ENCODE measurements at regions not wholly inside any gene's neighbourhood (a gene's known extent, or its start where the extent isn't known, plus 50 kb on each side); places are given as distances from the start of the nearest gene placed in this dataset.

- DNase-seq (ENCODE audit: low spot score) = no peak
- TF ChIP-seq CTCF (IDR thresholded peaks at IDR 0.05) = no peak
- Histone ChIP-seq H3K27ac (peak overlapping the region; percentile 74 to 83), H3K4me3 (peak overlapping the region; percentile 5)
Observed at GRCh38 chr3:4897765-4898453, 81.3 kb upstream of the BHLHE40 start.

- peak overlapping the region; percentile 74 to 83 for H3K27ac ChIP-seq
- no peak overlapping the region for H3K4me3 ChIP-seq
- no peak for DNase-seq (ENCODE audit: low spot score)
Observed at GRCh38 chr3:4898454-4899313, 80.6 kb upstream of the BHLHE40 start.

GRCh38 chr3:4899710-4900109, 79.5 kb upstream of the BHLHE40 start:
- no peak overlapping the region for H3K4me3 ChIP-seq
- peak overlapping the region; percentile 74 to 83 for H3K27ac ChIP-seq
- DNase-seq (ENCODE audit: low spot score) = no peak
- no peak for TF ChIP-seq CTCF (IDR thresholded peaks at IDR 0.05)

More at GRCh38 chr3:4898454-4899313, 80.6 kb upstream of the BHLHE40 start:
- TF ChIP-seq CTCF (IDR thresholded peaks at IDR 0.05) = no peak

GRCh38 chr3:4900298-4900697, 78.9 kb upstream of the BHLHE40 start:
- peak overlapping the region; percentile 21 to 83 for H3K27ac ChIP-seq

GRCh38 chr3:4904811-4905695, 74.2 kb upstream of the BHLHE40 start:
- no peak for TF ChIP-seq CTCF (IDR thresholded peaks at IDR 0.05)
- no peak overlapping the region for H3K4me3 ChIP-seq
- H3K27ac ChIP-seq = no peak overlapping the region
- no peak for DNase-seq (ENCODE audit: low spot score)

More at GRCh38 chr3:4900298-4900697, 78.9 kb upstream of the BHLHE40 start:
- DNase-seq (ENCODE audit: low spot score) = no peak
- no peak overlapping the region for H3K4me3 ChIP-seq
- no peak for TF ChIP-seq CTCF (IDR thresholded peaks at IDR 0.05)

- Histone ChIP-seq H3K27ac (no peak overlapping the region), H3K4me3 (no peak overlapping the region)
- DNase-seq (ENCODE audit: low spot score) = no peak
- no peak for TF ChIP-seq CTCF (IDR thresholded peaks at IDR 0.05)
Observed at GRCh38 chr3:4906107-4906621, 73.1 kb upstream of the BHLHE40 start.

All from coronary artery (tissue), 2 donors.